Gastroesophageal sphincter (tissue), 4 donors: ENCODE measurements at regions not wholly inside any gene's neighbourhood (a gene's known extent, or its start where the extent isn't known, plus 50 kb on each side); places are given as distances from the start of the nearest gene placed in this dataset.

Source experiments
- ATAC-seq: fragments of 150-250 bp; one replicate; pipeline ENCODE4 v1.9.1; 2016; ENCODE audit warnings: mild to moderate bottlenecking, moderate library complexity
- H3K27ac ChIP-seq, 4 donors: fragments of 200-600 bp; sonication (generic) in 3 of 4; 1 replicate in 3 of 4; 2 replicates in 1 of 4; pipeline ENCODE4 v1.5.1; 2016 to 2019
- H3K27me3 ChIP-seq: fragments of 200-600 bp; sonication (generic); one replicate; pipeline ENCODE4 v1.5.1; 2019
- H3K36me3 ChIP-seq, 2 donors: fragments of 200-600 bp; sonication (generic); one replicate each; pipeline ENCODE4 v1.5.1; 2019; ENCODE audit warnings: control low read depth in 1 of 2
- H3K4me1 ChIP-seq, 3 donors: fragments of 200-600 bp; sonication (generic); 1 replicate in 2 of 3; 2 replicates in 1 of 3; pipeline ENCODE4 v1.5.1; 2016 to 2019; ENCODE audit warnings: control low read depth in 2 of 3
- H3K4me3 ChIP-seq, 2 donors: fragments of 200-600 bp; sonication (generic); one replicate each; pipeline ENCODE4 v1.5.1; 2019; ENCODE audit warnings: mild to moderate bottlenecking in 1 of 2, moderate library complexity in 1 of 2
- H3K9me3 ChIP-seq, 3 donors: fragments of 200-600 bp; sonication (generic); one replicate each; pipeline ENCODE4 v1.5.1; 2017 to 2019; ENCODE audit warnings: control low read depth in 2 of 3
- CTCF ChIP-seq, 4 experiments: fragments of 200-600 bp in 2 of 4; fragments of 450-650 bp in 2 of 4; sonication (generic) in 1 of 4; IDR thresholded peaks; one replicate each; pipeline ENCODE4 v1.5.1; 2017 to 2019; ENCODE audit warnings: antibody characterized with exemption in 4 of 4, mild to moderate bottlenecking in 2 of 4, moderate library complexity in 2 of 4
- EP300 ChIP-seq: sonication (generic); formaldehyde crosslinking; IDR thresholded peaks from one replicate; pipeline ENCODE4 v1.6.1; 2017; ENCODE audit warnings: antibody characterized with exemption, mild to moderate bottlenecking
- POLR2A ChIP-seq, 2 donors: fragments of 450-650 bp; IDR thresholded peaks; one replicate each; pipeline ENCODE4 v1.6.1; 2017; ENCODE audit warnings: antibody characterized with exemption in 2 of 2, mild to moderate bottlenecking in 2 of 2, moderate library complexity in 1 of 2
- POLR2AphosphoS5 ChIP-seq: sonication (generic); formaldehyde crosslinking; IDR thresholded peaks from one replicate; pipeline ENCODE4 v1.6.1; 2017; ENCODE audit warnings: antibody characterized with exemption
- WGBS, 2 donors: methylation state at CpG; one replicate each; pipeline ENCODE4 v1.1.5; 2018; ENCODE audit warnings: low coverage in 1 of 2; 5-methylcytosine and 5-hydroxymethylcytosine counted together

DNA sequence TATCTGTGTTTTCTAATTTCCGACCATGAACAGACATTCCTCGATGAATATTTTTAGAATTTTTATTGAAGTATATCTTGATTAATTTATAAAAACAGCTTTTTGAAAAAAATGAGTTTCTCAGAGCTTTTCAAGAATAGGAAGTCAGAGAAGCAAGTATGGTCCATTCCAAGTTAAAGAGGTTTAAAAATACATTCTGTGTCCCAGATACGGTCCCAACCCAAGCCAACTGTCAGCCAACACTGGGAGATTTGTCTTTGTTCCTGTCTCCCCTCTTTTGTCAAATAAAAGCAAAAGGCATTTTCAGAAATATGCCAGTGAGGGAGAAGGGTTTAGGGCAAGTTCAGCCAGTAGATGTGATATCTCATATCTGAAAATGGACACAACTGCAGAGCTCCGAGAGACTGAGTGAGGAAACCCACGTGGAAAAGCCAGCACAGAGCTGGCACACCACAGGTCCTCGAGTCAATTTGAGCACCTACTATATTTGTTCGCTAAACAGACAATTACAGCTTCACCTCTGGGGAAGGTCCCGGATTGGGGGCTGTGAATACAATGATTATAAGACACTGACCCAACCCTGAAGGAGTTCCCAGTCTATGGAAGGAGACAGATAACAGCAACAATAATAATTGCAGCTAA, 59.8 kb downstream of the C11orf91 start:
- ATAC-seq, result no peak

DNA sequence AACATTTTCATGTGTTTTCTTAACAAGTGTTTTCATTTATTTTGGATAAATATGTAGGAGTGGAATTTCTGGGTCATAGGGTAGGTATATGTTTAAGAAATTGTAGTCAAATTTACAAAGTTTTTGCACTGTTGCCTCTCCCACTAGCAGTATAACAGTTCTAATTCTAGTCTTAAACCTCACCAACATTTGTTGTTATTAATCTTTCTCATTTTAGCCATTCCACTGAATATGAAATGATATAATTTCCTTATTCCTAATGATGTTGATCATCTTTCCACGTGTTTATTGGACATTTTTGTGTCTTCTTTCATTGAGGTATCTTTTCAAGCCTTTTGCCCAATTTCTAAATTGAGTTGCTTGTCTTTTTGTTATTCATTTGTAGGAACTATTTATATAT, 62.0 kb downstream of the C11orf91 start:
- no peak for ATAC-seq
- no peak for TF ChIP-seq CTCF (IDR thresholded peaks at IDR 0.05)
- TF ChIP-seq POLR2A (IDR thresholded peaks at IDR 0.05), result no peak
- no peak for TF ChIP-seq EP300
- TF ChIP-seq POLR2AphosphoS5, result no peak
- peaks cover 11% of the 10 kb centered on the region for H3K27me3 ChIP-seq
- no peaks in the 10 kb centered on the region for H3K4me1 ChIP-seq
- no peak overlapping the region for H3K4me3 ChIP-seq
- no peak overlapping the region for H3K27ac ChIP-seq
- H3K36me3 ChIP-seq, result no peaks in the 10 kb centered on the region
- peaks cover 0 to 12% (median 0%) of the 10 kb centered on the region in 3 donors for H3K9me3 ChIP-seq
- WGBS, 2 donors, result 17 to 75% methylated on average over 1 of the region's 1 CpG

More for the DNA sequence above, 59.8 kb downstream of the C11orf91 start:
- Histone ChIP-seq H3K27me3 (peaks cover 11% of the 10 kb centered on the region), H3K36me3 (no peaks in the 10 kb centered on the region), H3K4me1 (no peaks in the 10 kb centered on the region), H3K9me3 (peaks cover 0 to 12% (median 0%) of the 10 kb centered on the region in 3 donors), H3K4me3 (no peak overlapping the region), H3K27ac (no peak overlapping the region)
- WGBS, 2 donors, result 31 to 43% methylated on average over 8 of the region's 8 CpGs
- no peak for TF ChIP-seq POLR2AphosphoS5
- TF ChIP-seq EP300, result no peak
- no peak for TF ChIP-seq POLR2A (IDR thresholded peaks at IDR 0.05)
- TF ChIP-seq CTCF (IDR thresholded peaks at IDR 0.05), result no peak

GRCh38 chr11:33636104-33636503, 64.5 kb downstream of the C11orf91 start:
- Histone ChIP-seq H3K27ac (no peak overlapping the region), H3K4me3 (no peak overlapping the region), H3K9me3 (peaks cover 0 to 16% (median 0%) of the 10 kb centered on the region in 3 donors), H3K4me1 (no peaks in the 10 kb centered on the region), H3K27me3 (peaks cover 17% of the 10 kb centered on the region), H3K36me3 (no peaks in the 10 kb centered on the region)
- TF ChIP-seq EP300 (no peak), CTCF (IDR thresholded peaks at IDR 0.05) (no peak), POLR2A (IDR thresholded peaks at IDR 0.05) (no peak), POLR2AphosphoS5 (no peak)
- ATAC-seq, result no peak
- WGBS, 2 donors, result 80 to 88% methylated on average over 4 to 6 of the region's 6 CpGs

GRCh38 chr11:33635161-33635560, 65.5 kb downstream of the C11orf91 start:
- H3K4me3 ChIP-seq, result no peak overlapping the region
- H3K36me3 ChIP-seq, result no peaks in the 10 kb centered on the region
- peaks cover 14% of the 10 kb centered on the region for H3K27me3 ChIP-seq
- ATAC-seq, result peak; percentile 51
- no peaks in the 10 kb centered on the region for H3K4me1 ChIP-seq
- H3K9me3 ChIP-seq, result peaks cover 0 to 25% (median 0%) of the 10 kb centered on the region in 3 donors
- TF ChIP-seq POLR2A (IDR thresholded peaks at IDR 0.05) (no peak), EP300 (no peak), POLR2AphosphoS5 (no peak), CTCF (IDR thresholded peaks at IDR 0.05) (no peak)
- H3K27ac ChIP-seq, result no peak overlapping the region
- WGBS, 2 donors, result 34 to 67% methylated on average over 1 to 5 of the region's 5 CpGs

- H3K36me3 ChIP-seq, result no peaks in the 10 kb centered on the region
- TF ChIP-seq EP300, result no peak
- TF ChIP-seq CTCF (IDR thresholded peaks at IDR 0.05), result no peak
- TF ChIP-seq POLR2AphosphoS5, result no peak
- WGBS, 2 donors, result 69 to 72% methylated on average over 2 to 5 of the region's 7 CpGs
- H3K4me1 ChIP-seq, result no peaks in the 10 kb centered on the region
- H3K27ac ChIP-seq, result no peak overlapping the region
- ATAC-seq, result no peak
- H3K9me3 ChIP-seq, result peaks cover 0 to 27% (median 0%) of the 10 kb centered on the region in 3 donors
- no peak overlapping the region for H3K4me3 ChIP-seq
- peaks cover 8% of the 10 kb centered on the region for H3K27me3 ChIP-seq
These were observed 66.3 kb downstream of the C11orf91 start for GRCh38 chr11:33634291-33634834.
